MM.1S (cell line): ENCODE measurements at regions not wholly inside any gene's neighbourhood (a gene's known extent, or its start where the extent isn't known, plus 50 kb on each side); places are given as distances from the start of the nearest gene placed in this dataset.

Experiments
- DNase-seq: peaks from one replicate; pipeline ENCODE4 v3.0.0-alpha.2; 2015
- H2AFZ ChIP-seq: fragments of 300-600 bp; sonication (generic); 2 replicates; pipeline ENCODE4 v1.6.0; 2016; ENCODE audit warnings: antibody characterized with exemption, low read length
- H3F3A ChIP-seq: fragments of 300-600 bp; sonication (generic); 2 replicates; pipeline ENCODE4 v1.6.1; 2016; ENCODE audit warnings: mild to moderate bottlenecking, antibody characterized with exemption, low read length, moderate library complexity, mixed read lengths; ENCODE audit not compliant: insufficient read depth
- H3K27ac ChIP-seq: fragments of 300-600 bp; sonication (generic); 2 replicates; pipeline ENCODE4 v1.5.1; 2016; ENCODE audit warnings: mild to moderate bottlenecking, low read length
- H3K27me3 ChIP-seq: fragments of 300-600 bp; sonication (generic); replicated peaks from 2 replicates; pipeline ENCODE4 v1.6.0; 2016; ENCODE audit warnings: low read length; ENCODE audit not compliant: insufficient read depth
- H3K36me3 ChIP-seq: fragments of 300-600 bp; sonication (generic); replicated peaks from 2 replicates; pipeline ENCODE4 v1.6.1; 2016; ENCODE audit warnings: mild to moderate bottlenecking, low read length, mixed read lengths; ENCODE audit not compliant: insufficient read depth
- H3K4me1 ChIP-seq: fragments of 300-600 bp; sonication (generic); 2 replicates; pipeline ENCODE4 v1.6.1; 2016; ENCODE audit warnings: low read length, mixed read lengths
- H3K4me2 ChIP-seq: fragments of 300-600 bp; sonication (generic); 2 replicates; pipeline ENCODE4 v1.6.0; 2016; ENCODE audit warnings: low read depth, low read length
- H3K4me3 ChIP-seq: fragments of 300-600 bp; sonication (generic); 2 replicates; pipeline ENCODE4 v1.5.1; 2016; ENCODE audit warnings: low read length, mixed read lengths
- H3K79me2 ChIP-seq: fragments of 300-600 bp; sonication (generic); 2 replicates; pipeline ENCODE4 v1.6.1; 2016; ENCODE audit warnings: mixed run types, low read length, mixed read lengths
- H3K9ac ChIP-seq: fragments of 300-600 bp; sonication (generic); 2 replicates; pipeline ENCODE4 v1.6.1; 2016; ENCODE audit warnings: low read length, mixed read lengths
- H3K9me2 ChIP-seq: fragments of 300-600 bp; sonication (generic); replicated peaks from 2 replicates; pipeline ENCODE4 v1.6.1; 2016; ENCODE audit warnings: mild to moderate bottlenecking, low read length, mixed read lengths; ENCODE audit not compliant: insufficient read depth
- H3K9me3 ChIP-seq: fragments of 300-600 bp; sonication (generic); replicated peaks from 2 replicates; pipeline ENCODE4 v1.6.1; 2016; ENCODE audit warnings: mild to moderate bottlenecking, low read length, mixed read lengths; ENCODE audit not compliant: insufficient read depth
- H4K20me1 ChIP-seq: fragments of 300-600 bp; sonication (generic); 2 replicates; pipeline ENCODE4 v1.6.1; 2016; ENCODE audit warnings: mild to moderate bottlenecking, low read length, moderate library complexity, mixed read lengths; ENCODE audit not compliant: insufficient read depth
- EZH2 ChIP-seq: fragments of 300-600 bp; sonication (generic); optimal IDR thresholded peaks from 2 replicates; pipeline ENCODE3; 2017; ENCODE audit warnings: low read depth, mild to moderate bottlenecking, antibody characterized with exemption, low read length, mixed read lengths
- EZH2phosphoT487 ChIP-seq: fragments of 300-600 bp; sonication (generic); IDR thresholded peaks from 2 replicates; pipeline ENCODE4 v1.6.1; 2018; ENCODE audit warnings: antibody characterized with exemption, low read length
- TF ChIP-seq, protein P1 (sequence below): fragments of 300-600 bp; sonication (generic); IDR thresholded peaks from 2 replicates; pipeline ENCODE4 v1.5.1; 2016; ENCODE audit warnings: antibody characterized with exemption, low read length, mixed read lengths

DNA sequence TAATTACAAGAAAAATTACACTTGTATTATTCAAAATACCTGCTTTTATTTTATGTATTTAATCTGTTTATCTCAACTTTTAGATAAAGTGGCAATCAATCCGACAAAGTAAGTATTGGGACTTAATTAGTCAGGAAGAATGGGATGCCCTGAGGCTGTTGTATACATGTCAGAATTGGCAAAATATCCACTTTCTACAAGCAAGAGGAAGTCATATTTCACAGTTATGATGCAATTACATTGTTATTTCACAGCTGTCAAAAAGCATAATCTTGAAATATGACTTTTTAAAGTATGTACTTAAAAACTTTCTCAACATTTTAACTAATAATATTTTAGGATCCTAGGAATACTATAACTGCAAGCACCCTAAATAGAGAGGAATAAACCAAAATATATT lies 357.1 kb upstream of the MGAT4C start:
- H3F3A ChIP-seq = no peaks in the 10 kb centered on the region
- H3K4me2 ChIP-seq = no peak overlapping the region
- no peak for TF ChIP-seq EZH2
- TF ChIP-seq EZH2phosphoT487 = no peak
- TF ChIP-seq, protein P1, sequence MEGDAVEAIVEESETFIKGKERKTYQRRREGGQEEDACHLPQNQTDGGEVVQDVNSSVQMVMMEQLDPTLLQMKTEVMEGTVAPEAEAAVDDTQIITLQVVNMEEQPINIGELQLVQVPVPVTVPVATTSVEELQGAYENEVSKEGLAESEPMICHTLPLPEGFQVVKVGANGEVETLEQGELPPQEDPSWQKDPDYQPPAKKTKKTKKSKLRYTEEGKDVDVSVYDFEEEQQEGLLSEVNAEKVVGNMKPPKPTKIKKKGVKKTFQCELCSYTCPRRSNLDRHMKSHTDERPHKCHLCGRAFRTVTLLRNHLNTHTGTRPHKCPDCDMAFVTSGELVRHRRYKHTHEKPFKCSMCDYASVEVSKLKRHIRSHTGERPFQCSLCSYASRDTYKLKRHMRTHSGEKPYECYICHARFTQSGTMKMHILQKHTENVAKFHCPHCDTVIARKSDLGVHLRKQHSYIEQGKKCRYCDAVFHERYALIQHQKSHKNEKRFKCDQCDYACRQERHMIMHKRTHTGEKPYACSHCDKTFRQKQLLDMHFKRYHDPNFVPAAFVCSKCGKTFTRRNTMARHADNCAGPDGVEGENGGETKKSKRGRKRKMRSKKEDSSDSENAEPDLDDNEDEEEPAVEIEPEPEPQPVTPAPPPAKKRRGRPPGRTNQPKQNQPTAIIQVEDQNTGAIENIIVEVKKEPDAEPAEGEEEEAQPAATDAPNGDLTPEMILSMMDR = no peak
- no peaks in the 10 kb centered on the region for H3K36me3 ChIP-seq
- no peaks in the 10 kb centered on the region for H3K9me3 ChIP-seq
- H3K9ac ChIP-seq = no peak overlapping the region
- no peak overlapping the region for H2AFZ ChIP-seq
- H3K79me2 ChIP-seq = no peaks in the 10 kb centered on the region
- no peaks in the 10 kb centered on the region for H4K20me1 ChIP-seq
- H3K27me3 ChIP-seq = no peaks in the 10 kb centered on the region
- H3K4me3 ChIP-seq = no peak overlapping the region
- no peak overlapping the region for H3K27ac ChIP-seq
- no peaks in the 10 kb centered on the region for H3K9me2 ChIP-seq
- DNase-seq = no peak
- H3K4me1 ChIP-seq = no peaks in the 10 kb centered on the region

DNA sequence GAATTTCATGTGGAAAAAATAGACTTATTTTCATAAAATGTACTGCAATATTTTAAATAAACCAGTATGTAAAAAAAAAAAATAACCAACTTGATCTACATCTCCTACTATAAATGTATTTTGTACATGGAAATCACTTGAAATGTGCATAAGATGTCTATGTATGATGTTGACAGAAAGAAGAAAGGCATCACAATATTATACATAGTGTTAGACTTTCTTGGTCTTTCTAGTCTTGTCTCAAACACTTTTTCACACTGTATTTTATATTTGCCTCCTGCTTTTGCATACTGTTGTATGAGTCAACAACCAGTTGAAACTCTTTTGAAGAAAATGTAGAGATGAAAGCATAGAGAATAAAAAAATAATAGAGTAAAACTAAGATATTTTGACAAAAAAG lies 352.4 kb upstream of the MGAT4C start:
- Histone ChIP-seq H2AFZ (no peak overlapping the region), H3K36me3 (no peaks in the 10 kb centered on the region), H3F3A (no peaks in the 10 kb centered on the region), H3K9me2 (no peaks in the 10 kb centered on the region), H3K4me2 (no peak overlapping the region), H3K4me3 (no peak overlapping the region), H3K27ac (no peak overlapping the region), H3K9ac (no peak overlapping the region), H3K27me3 (no peaks in the 10 kb centered on the region), H4K20me1 (no peaks in the 10 kb centered on the region), H3K79me2 (no peaks in the 10 kb centered on the region), H3K9me3 (no peaks in the 10 kb centered on the region), H3K4me1 (no peaks in the 10 kb centered on the region)
- TF ChIP-seq, protein P1 = no peak
- TF ChIP-seq EZH2phosphoT487 (no peak), EZH2 (no peak)
- DNase-seq = no peak

DNA sequence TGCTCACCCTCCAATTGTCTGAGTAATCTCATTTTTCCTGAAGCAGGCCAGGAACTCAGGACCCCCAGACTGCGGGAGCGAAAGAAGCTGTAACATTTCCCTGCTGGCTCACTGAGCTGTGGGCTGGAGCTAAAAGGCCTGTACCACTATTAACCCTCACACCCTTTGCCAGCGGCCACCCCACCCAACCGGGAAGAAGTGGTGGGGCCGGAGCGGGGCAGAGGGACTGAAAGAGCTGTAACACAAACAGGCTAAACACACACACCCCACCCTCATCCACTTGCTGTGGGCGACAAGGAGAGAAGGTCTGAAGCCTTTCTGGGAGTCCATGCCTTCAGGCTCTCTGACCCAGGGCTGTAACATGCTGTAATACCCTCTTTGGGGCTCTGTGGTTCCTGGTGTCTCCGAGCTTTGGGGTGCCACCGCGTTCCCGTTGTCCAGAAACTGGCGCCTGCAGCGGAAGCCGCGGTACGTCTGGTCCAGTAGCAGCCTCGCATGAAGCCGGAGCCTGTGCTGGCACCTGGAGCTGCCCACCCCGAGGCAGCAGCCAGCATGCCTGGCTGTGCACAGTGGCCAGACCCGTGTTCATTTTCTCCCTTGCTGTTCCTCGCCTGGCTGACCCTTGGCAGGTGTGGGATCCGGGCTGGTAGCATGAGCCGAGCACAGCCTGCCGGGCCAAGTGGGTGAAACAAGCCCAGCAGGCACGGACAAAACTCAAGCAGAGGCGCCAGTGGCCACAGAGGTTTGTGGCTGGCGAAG lies 345.5 kb upstream of the MGAT4C start:
- DNase-seq = no peak
- H3K27me3 ChIP-seq = no peaks in the 10 kb centered on the region
- no peak overlapping the region for H3K27ac ChIP-seq
- H3K9me2 ChIP-seq = no peaks in the 10 kb centered on the region
- no peak overlapping the region for H3K9ac ChIP-seq
- H3K4me3 ChIP-seq = no peak overlapping the region
- no peaks in the 10 kb centered on the region for H3K36me3 ChIP-seq
- no peak overlapping the region for H2AFZ ChIP-seq
- no peak for TF ChIP-seq EZH2phosphoT487
- no peak for TF ChIP-seq EZH2
- TF ChIP-seq, protein P1 = no peak
- H3K79me2 ChIP-seq = no peaks in the 10 kb centered on the region
- no peaks in the 10 kb centered on the region for H3F3A ChIP-seq
- H3K4me1 ChIP-seq = no peaks in the 10 kb centered on the region
- no peaks in the 10 kb centered on the region for H3K9me3 ChIP-seq
- no peak overlapping the region for H3K4me2 ChIP-seq
- H4K20me1 ChIP-seq = no peaks in the 10 kb centered on the region
